NCI-H446 (cell line): ENCODE measurements at regions not wholly inside any gene's neighbourhood (a gene's known extent, or its start where the extent isn't known, plus 50 kb on each side); places are given as distances from the start of the nearest gene placed in this dataset.
"Not testable (repeated sequence)": the region's sequence is repeated elsewhere in the genome, so short reads cannot be mapped to it uniquely, and the experiment has no call there.

Experiments
- DNase-seq, 2 experiments: peaks; one replicate each; lab custom pipeline; 2025; lab: John Stamatoyannopoulos, UW

GRCh38 chr1:201726700-201727099 is 102.3 kb upstream of the IPO9 start:
- no peak for DNase-seq

GRCh38 chr1:201728731-201729130 is 100.2 kb upstream of the IPO9 start:
- no peak for DNase-seq

GRCh38 chr1:201729973-201730608 is 98.9 kb upstream of the IPO9 start:
- no peak for DNase-seq

DNA sequence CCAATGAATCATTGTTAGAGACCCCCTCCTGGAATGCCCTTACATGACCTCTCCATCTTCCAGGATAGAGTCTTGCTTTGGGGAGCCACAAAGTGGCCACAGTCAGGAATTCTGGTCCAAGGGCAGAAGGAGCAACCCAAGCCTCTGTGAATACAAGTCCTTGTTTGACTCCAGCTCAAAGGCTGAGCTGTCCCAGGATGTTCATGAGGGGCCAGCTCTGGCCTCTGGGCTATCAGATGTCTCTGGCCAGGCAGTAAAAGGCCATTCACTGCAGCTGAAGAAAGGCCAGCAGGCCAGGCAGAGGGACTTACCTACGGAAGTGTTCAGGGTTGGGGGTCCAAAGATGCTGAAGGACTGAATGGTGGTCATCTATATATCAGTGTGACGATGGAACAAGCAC is 98.3 kb upstream of the IPO9 start:
- no peak for DNase-seq

DNA sequence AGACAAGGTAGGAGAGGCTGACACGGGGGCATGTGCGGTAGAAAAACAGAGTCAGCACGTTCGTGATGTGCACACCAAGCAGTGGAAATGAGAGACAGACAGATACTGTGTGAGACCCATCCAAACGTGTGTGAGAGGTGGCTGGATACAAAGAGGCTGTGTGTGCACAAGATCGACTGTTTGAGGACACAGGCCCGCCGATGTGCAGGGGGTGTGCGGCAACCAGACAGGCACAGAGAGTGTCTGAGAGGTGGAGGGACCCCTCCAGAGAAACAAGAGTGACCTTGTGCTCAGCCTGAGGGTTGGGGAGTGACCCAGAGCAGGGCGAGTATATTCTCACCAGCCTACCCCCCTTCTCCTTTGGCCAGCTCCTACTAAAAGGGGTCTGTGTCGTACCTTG is 97.8 kb upstream of the IPO9 start:
- no peak for DNase-seq

DNA sequence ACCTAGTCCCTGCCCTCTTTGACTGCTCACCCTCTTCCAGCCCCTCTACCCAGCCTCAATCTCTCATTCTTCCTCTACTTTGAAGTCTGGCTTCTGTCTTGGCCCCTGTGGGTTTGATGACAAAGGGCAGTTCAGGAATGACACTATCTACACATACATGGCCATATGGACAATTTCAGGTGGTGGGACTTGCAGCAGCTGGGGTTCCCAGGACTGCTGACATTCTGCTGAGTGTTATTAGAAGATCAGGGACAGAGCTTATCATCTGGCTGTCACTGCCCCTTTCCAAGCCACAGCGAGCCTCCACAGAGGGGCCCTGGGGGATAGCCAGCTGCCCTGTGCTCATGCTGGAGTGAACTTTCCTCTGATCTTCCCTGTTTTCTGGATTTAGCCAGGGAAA is 97.4 kb upstream of the IPO9 start:
- no peak for DNase-seq

DNA sequence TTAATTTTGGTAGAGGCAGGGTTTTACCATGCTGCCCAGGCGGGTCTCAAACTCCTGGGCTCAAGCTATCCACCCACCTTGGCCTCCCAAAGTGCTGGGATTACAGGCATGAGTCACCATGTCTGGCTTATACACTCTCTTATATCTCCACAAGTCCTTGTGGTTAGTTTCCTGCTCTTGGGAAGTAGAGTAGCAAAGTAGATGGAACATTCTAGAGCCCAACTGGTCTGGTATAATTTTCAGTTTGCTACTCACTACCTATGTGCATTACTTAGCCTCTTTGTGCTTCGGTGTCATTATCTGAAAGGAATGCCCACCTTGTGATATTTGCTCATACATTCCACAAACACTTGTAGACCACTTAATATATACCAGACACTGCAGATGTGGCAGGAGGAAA is 96.6 kb upstream of the IPO9 start:
- DNase-seq, result no peak

DNA sequence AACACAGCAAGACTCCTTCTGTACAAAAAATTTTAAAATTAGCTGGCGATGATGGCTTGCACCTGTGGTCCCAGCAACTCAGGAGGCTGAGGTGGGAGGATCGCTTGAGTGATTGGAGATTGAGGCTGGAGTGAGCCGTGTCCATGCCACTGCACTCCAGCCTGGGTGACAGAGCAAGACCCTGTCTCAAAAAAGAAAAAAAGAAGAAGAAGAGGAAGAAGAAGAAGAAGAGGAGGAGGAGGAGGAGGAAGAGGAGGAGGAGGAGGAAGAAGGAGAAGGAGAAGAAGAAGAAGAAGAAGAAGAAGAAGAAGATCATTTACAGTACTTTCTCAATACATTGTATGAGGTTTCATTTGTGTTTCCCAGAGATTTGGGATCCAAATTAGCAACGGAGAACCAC is 94.7 kb upstream of the IPO9 start:
- not testable (repeated sequence) for DNase-seq

DNA sequence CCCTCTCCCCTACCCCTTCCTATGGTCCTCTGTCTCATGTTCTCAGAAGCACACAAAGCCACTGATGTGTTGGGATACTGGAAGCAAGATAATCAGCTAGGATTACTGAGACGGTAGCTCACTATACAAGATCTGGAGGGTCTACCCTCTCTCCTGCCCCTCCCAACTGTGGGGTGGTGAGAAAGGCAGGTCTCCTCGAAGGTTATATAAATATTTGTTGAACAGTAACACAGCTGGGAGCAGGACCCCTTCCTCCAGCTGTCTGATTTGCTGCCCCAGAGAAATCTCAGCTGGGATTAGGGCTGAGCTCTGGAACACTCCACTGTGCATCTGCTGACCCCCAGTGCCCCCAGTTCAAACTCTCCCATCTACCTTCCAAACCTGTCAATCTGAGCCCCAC is 94.2 kb upstream of the IPO9 start:
- no peak for DNase-seq

DNA sequence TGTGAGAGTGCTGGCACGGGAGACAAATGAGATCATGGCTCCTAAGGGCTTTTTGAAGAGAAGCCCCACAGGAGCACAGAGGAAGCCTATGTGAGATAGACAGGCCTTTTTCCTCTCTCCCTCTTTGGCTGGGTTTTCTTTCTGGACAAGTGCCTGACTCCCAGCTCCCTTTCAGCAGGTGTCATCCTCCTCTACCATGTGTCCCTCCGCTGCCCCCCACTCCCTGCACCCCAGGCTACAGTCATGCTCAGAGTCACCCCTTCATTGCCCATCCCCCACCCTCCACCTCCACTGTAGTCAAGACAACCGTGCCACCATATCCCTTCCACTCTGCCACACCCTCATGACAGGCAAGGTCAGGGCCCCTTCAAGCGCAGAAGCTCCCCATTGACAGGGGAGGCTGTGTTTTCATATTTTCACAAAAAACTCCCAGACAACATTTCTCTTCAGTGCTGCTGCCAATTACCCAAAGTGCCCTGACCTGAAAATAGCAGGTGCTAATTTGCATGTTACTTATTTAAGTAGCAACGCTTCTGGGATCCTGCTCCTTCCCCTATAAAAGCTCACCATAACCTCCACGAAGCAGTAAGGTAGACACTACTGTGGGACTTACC is 92.1 kb upstream of the IPO9 start:
- DNase-seq, result peak in 1 of 2 experiments; percentile 57

- peak in 1 of 2 experiments; percentile 22 for DNase-seq
Observed at GRCh38 chr1:201737352-201738060, 91.5 kb upstream of the IPO9 start.

- no peak for DNase-seq
Observed at GRCh38 chr1:201739080-201739479, 89.9 kb upstream of the IPO9 start.

DNA sequence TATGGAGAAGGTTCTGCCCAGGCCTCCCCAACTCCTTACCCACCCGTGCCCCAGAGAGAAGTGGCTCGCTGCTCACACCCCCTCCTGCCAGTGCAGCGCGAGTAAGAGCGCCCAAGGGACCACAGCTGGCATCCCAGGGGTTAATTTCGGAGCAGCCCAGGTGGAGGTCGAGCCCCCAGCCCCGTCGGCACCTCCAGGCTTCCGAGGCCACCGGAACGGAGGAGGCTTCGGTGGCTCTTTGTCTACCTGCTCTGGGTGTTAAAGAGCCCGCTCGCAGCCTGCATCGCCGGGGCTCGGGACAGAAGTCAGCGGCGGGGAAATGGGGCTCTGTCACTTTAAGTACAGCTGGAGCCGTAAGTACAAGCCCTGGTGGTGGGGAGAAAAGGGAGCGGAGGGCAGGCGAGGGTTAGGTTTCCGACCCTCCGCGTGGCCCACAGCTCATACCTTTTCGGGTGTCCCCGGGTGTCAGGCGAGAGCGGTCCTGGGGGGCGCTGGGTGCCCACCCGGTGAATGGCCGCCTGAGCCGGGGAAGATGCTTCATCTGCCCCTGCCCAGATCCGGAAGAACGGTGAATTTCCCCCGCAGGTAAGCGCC is 89.4 kb upstream of the IPO9 start:
- DNase-seq, result no peak

GRCh38 chr1:201740086-201740541 is 88.8 kb upstream of the IPO9 start:
- no peak for DNase-seq

GRCh38 chr1:201740670-201741111 is 88.3 kb upstream of the IPO9 start:
- no peak for DNase-seq

GRCh38 chr1:201741763-201742342 is 87.1 kb upstream of the IPO9 start:
- DNase-seq, result no peak

GRCh38 chr1:201742476-201742875 is 86.5 kb upstream of the IPO9 start:
- peak in 1 of 2 experiments; percentile 26 for DNase-seq

GRCh38 chr1:201742955-201743805 is 85.8 kb upstream of the IPO9 start:
- DNase-seq, result no peak

DNA sequence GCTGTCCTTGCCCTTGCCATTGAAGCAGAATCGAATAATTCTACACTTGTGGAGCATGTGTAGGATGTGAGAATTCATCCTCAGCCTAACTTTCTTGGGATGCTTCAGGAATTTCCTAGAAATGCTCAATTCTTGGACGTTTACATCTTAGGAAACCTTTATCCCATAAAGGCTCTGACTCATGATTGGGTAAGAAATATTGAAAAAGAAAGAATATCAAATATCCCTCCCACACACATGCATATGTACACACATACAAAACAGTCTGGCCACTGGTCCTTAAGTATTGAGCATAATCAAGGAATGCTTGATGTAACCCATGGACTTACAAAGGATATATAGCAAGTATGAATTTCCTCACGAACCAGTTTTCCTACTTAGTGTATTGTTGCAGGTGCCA is 83.9 kb upstream of the IPO9 start:
- DNase-seq, result no peak

DNA sequence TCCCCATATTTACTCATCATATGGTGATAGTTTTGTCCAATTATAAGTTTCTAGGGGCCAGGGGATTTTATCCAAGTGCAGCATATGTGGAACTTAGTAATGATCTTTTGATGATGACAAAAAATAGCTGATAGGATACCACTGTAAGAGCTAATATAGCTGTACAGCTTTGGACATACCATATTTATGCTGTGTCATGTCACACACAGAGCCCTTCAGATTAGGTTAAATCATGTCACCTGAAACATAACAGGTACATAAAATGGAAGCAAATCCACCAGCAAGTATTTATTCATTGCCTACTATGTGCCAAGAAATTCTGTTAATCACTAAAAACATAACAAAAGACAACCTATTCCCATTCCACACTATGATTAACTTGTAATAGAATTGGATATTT is 82.8 kb upstream of the IPO9 start:
- no peak for DNase-seq

DNA sequence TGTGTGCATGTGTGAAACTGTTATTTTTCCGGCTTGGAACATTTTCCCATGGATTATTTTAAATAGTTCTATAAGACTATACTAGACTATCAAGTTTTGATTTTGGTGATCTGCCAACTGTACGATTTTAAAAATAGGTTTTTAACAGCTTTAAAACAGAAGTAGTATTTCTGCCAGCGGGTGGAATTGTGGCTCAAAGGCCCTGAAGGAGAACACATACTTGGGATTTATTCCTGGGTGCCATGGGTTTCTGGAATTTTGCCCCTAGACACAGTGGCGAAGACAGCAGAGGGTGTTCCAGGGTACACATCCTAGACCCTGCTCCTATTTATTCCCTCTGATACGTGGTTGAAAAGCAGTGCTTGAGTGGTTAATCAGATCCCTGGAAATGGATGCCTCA is 81.7 kb upstream of the IPO9 start:
- DNase-seq, result no peak

DNA sequence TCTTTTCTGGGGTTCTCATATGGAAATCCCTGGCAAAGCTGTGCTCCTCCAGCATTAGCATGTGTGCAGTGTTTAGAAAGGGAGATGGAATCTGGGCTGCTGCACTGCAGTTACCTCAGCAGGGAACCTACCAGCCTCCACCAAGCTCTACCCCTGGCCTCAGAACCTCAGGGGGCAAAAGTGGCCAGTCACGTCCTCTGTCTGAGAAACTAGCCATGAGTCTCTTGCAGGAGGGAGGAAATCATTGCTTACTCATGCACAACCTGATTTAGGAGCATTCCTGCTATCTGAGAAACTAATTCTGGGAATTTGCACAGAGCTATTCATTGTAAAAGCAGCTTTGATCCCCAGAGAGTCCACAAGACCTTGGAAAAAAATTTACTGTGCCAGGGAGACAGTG is 80.6 kb upstream of the IPO9 start:
- no peak for DNase-seq
